OCI-LY1 (cell line): ENCODE measurements at regions not wholly inside any gene's neighbourhood (a gene's known extent, or its start where the extent isn't known, plus 50 kb on each side); places are given as distances from the start of the nearest gene placed in this dataset.

Source experiments
- CTCF ChIP-seq: fragments of 200-600 bp; sonication (generic), shearing (Covaris generic); IDR thresholded peaks from 2 replicates; pipeline ENCODE4 v1.5.1; 2017; ENCODE audit warnings: mild to moderate bottlenecking, antibody characterized with exemption, low read length, moderate library complexity, mixed read lengths
- EZH2 ChIP-seq: fragments of 200-600 bp; sonication (generic), shearing (Covaris generic); IDR thresholded peaks from 2 replicates; pipeline ENCODE4 v1.8.0; 2017; ENCODE audit warnings: borderline replicate concordance, mixed run types, mild to moderate bottlenecking, antibody characterized with exemption, low read length, moderate library complexity, mixed read lengths

GRCh38 chr6:120564779-120565178, 769.5 kb downstream of the TBC1D32 start:
- TF ChIP-seq EZH2 (no peak), CTCF (no peak)
